HG03469 (cell line): ENCODE measurements at regions not wholly inside any gene's neighbourhood (a gene's known extent, or its start where the extent isn't known, plus 50 kb on each side); places are given as distances from the start of the nearest gene placed in this dataset.

Experiments used
- ATAC-seq: cut with Tn5 transposase; IDR thresholded peaks from one replicate; pipeline ENCODE4 v1.9.1; 2021; ENCODE audit warnings: mild to moderate bottlenecking, moderate library complexity, moderate number of reproducible peaks; ENCODE audit not compliant: unreplicated experiment

- ATAC-seq: no peak
Measured at GRCh38 chr9:14433351-14434157, 119.6 kb upstream of the NFIB start.

GRCh38 chr9:14432666-14433350, 118.9 kb upstream of the NFIB start:
- ATAC-seq: no peak

- ATAC-seq: no peak
Measured at GRCh38 chr9:14428781-14429230, 114.9 kb upstream of the NFIB start.

- no peak for ATAC-seq
Measured at GRCh38 chr9:14427419-14427818, 113.5 kb upstream of the NFIB start.

- ATAC-seq: no peak
Measured at GRCh38 chr9:14424983-14425382, 111.0 kb upstream of the NFIB start.

GRCh38 chr9:14424289-14424688, 110.3 kb upstream of the NFIB start:
- no peak for ATAC-seq

GRCh38 chr9:14423815-14424261, 109.9 kb upstream of the NFIB start:
- no peak for ATAC-seq

GRCh38 chr9:14421291-14421690, 107.3 kb upstream of the NFIB start:
- ATAC-seq: no peak

GRCh38 chr9:14418941-14419937, 105.3 kb upstream of the NFIB start:
- no peak for ATAC-seq

GRCh38 chr9:14418301-14418940, 104.5 kb upstream of the NFIB start:
- ATAC-seq: no peak

GRCh38 chr9:14417237-14417636, 103.3 kb upstream of the NFIB start:
- no peak for ATAC-seq

- no peak for ATAC-seq
Measured at GRCh38 chr9:14415947-14416346, 102.0 kb upstream of the NFIB start.

- ATAC-seq: no peak
Measured at GRCh38 chr9:14413812-14414211, 99.9 kb upstream of the NFIB start.

- ATAC-seq: no peak
Measured at GRCh38 chr9:14412775-14413174, 98.8 kb upstream of the NFIB start.

GRCh38 chr9:14406463-14406862, 92.5 kb upstream of the NFIB start:
- ATAC-seq: no peak

- no peak for ATAC-seq
Measured at GRCh38 chr9:14405176-14405706, 91.3 kb upstream of the NFIB start.

- no peak for ATAC-seq
Measured at GRCh38 chr9:14403081-14403480, 89.1 kb upstream of the NFIB start.

GRCh38 chr9:14402583-14402982, 88.6 kb upstream of the NFIB start:
- ATAC-seq: no peak

- ATAC-seq: no peak
Measured at GRCh38 chr9:14401911-14402310, 88.0 kb upstream of the NFIB start.

- ATAC-seq: no peak
Measured at GRCh38 chr9:14400658-14400995, 86.7 kb upstream of the NFIB start.
